ENCODE measurements at regions not wholly inside any gene's neighbourhood (a gene's known extent, or its start where the extent isn't known, plus 50 kb on each side); places are given as distances from the start of the nearest gene placed in this dataset.

DNA sequence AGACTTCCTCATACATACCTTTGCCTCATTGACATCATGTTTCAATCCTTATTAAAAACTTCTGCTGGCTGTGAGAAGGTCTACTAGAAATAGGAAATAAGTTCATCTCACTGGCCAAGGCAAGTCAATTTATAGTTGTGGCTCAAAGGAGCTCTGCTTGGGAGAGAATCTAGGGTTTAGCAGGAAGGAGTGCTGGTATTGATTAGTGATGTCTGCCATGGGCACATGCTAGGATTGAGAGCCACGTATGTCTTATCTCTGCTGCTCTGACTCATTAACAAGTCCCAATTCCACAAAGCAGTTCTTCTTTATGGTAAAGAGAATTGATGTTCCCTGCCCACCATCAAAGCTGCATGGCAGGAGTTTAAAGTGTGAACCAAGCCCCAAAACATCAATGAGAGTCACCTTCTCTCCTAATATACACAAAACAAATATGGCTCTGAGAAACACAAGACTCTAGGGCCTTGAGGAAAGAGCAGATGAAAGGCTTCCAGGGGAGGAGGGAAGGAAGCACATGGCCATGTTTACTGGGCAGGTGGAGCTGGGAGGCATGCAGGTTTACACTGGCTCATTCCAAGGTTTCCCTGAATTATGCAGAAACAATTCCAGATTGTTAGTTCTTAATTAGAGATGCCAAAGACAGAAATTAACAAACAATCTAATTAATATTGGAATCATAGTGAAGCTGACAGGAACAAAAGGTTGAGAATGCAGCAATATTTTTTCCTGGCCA, 931.9 kb upstream of the TMEM132C start:
- no peak for DNase-seq (ENCODE audit: extremely low read depth, low read depth, low spot score)

DNA sequence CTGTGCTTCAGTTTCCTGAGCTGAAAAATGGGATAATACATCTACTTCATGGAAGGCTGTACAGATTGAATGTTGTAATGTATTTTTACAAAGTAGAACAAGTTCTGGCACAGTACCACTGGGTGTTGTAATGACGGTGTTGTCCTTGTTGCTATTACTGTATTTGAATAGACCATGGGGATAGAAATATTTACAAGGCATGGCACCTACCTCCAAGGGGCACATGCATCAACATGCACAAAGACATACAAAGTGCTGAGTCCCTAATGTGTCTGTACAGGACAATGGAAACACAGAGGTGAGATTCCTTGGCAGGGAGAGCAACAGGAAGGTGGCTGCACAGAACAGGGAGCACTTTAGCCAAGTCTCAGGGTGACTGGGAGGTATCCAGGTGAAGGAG, 930.6 kb upstream of the TMEM132C start:
- DNase-seq (ENCODE audit: extremely low read depth, low read depth, low spot score), result no peak

DNA sequence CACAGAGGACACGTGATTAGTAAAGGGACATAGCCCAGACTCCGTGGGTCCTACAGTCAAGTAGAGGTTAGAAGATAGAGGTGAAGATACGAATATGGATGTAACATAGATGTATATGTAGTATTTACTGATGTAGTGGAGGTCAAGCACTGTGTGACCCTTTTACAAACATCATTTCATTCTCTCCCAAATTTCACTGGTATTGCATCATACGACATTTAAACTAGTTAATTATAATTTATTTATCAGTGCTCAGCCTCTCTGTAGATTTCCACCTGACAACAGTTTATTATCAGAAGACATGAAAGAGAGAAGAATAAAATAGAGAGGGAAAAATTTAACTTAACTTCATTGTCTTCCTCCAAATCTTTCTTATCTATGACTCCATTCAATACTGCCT, 927.9 kb upstream of the TMEM132C start:
- no peak for DNase-seq (ENCODE audit: extremely low read depth, low read depth, low spot score)

DNA sequence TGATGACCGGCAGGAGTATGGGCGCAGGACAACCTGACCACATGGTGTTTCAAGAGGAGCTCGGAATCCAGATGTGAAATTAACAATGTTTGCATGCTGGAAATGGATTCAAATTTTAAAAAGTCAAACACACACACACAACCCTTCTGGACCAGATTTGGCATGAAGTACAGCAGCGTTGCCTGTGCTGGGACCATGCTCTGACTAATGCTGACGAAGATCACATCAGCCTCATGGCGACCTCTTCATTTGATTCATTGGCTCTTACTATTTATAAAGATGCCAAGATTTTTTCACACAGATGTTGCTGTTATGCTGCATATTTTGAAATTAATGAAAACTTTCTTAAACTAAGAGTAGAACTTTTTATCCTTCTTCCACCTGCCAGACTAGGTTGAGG, 926.6 kb upstream of the TMEM132C start:
- no peak for DNase-seq (ENCODE audit: extremely low read depth, low read depth, low spot score)

DNA sequence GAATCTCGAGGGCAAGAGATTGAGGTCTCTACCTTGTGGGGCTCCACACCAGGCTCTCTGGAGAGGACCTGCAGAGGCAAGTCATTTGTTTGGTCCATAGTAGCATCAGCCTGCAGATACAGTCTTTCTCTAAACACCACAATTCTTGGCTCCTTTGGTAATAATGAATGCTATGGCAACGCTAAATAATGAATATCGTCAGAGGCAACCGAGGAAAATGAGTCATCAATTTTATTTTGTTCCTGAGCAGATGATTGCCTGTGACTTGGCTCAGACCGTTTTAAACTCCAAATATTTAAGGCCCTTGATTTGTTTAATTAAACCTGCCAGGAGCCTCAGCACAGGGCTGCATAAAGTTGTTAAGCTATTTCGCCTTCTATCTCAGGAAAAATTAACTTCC, 924.1 kb upstream of the TMEM132C start:
- DNase-seq (ENCODE audit: extremely low read depth, low read depth, low spot score), result no peak

DNA sequence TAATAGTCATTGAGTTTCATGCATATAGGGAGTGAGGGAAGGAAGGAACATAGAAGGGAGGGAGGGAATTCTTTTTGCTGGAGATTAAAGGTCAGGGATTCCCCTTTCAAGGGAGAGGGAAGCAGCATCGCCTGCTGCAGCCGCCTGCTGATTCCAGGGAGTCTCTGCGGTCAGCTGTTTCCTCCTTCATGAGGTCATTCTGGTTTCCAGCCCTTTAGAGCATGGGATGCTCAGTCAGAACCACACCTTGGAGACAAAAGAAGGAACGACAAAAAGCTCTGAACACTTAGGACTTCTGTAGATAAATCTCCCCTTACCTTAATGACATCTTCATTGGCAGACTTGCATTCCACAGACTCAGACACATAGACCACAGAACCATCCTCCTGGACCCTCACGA, 923.0 kb upstream of the TMEM132C start:
- DNase-seq (ENCODE audit: extremely low read depth, low read depth, low spot score), result no peak

DNA sequence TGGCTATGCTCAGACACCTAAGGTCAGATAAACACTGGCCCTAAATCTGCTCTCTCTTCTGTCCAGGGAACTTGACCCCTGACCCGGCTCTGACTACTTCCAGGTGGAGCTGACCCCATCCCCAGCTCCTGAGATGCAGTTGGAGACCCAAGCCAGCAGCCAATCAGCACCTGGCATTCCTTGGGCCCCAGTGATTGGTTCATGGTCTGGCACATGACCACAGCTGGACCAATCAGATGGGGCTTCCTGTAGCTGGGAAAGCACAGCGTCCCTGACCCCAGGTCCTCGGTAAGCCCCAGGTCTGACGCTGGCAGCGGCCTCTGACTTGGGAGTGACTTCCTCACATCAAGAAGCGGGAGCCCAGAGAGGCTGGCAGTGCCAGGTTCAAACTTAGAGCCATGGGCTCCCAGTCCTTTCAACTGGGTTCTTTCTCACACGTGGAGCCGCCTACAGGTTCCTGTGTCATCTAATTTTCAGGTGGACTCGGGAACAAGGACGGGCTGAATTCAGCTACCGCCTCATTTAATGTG, 915.4 kb upstream of the TMEM132C start:
- DNase-seq (ENCODE audit: extremely low read depth, low read depth, low spot score), result no peak

DNA sequence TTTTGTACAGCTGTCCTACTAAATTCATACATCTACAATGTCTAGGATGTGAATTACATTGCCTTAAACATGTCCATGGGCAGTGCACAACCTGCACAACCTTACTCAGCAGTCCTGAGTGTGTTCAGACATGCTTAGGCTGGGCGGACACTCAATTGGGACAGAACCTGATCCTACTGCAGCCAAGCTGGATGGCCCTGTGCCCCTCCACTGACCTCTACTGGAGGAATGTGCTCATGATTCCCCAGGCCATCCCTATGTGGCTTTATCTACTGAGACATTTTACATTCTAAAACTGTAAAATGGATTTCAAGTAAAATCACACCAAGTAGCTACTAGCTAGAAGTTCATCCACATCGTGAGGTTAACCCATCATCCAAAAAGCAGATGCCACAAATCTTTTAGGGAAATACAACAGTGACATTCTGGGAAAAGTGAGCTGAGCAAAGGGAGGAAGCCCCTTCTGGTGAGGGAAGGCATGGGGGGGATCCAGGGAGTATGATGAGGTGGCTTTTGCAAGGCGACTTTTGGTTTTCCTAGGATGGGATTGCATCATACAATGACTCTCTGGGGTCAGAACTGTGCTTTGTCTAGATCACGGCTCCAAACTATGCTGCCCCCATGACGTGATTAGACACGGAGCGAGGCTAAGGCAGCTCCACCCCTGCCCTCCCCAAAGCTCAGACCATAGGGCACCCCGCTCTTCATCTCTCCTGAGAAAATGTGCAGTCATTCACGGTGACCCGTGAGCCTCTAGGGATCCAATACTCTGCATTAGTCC, 911.7 kb upstream of the TMEM132C start:
- no peak for DNase-seq (ENCODE audit: extremely low read depth, low read depth, low spot score)

DNA sequence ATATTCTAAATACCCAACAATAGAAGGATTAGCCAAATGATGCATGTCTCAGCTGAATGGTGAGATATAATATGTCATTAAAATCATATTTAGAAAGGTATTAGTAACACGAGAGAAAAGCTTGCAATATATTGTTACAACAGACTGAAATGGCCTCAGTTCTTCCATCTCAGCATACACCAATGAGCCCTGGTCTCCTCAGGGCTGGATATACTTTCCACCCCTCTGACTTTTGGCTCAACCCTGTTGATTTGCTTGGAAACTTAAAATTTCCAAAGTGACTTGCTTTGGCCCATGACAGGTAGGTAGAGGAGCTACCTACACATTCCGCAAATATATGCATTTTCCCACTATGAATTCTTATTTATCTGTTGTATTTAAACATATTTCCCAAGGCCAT, 908.1 kb upstream of the TMEM132C start:
- DNase-seq (ENCODE audit: extremely low read depth, low read depth, low spot score), result no peak

DNA sequence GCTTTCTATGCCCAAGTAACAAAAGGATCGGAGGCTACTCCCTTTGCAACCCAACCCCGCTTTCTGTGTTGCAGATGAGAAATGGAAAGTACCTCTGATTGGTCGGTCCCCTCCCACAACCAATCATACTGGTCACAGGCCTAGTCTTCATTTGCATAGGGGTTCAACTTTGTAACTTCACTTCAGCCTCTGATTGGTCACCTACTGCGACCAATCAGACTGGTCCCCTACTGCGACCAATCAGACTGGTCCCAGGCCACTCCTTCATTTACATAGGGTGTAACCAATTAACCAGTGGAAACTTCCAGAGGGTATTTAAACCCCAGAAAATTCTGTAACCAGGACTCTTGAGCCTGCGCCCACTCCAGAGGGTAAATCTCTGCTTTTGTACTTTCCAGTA, 906.4 kb upstream of the TMEM132C start:
- DNase-seq (ENCODE audit: extremely low read depth, low read depth, low spot score), result no peak

DNA sequence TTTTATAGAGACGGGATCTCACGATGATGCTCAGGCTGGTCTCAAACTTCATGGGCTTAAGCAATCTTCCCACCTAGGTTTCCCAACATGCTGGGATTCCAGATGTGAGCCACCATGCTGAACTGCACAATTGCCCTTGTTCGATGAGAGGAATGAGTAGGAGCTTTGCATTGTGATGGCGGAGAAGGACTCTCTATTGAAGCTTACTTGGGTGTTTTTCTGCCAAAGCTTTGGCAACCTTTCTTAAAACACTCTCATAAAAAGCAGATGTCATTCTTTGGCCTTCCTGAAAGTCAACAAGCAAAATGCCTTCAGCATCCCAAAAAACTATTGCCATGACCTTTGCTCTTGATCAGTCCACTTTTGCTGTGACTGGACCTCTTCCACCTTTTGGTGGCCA, 904.8 kb upstream of the TMEM132C start:
- no peak for DNase-seq (ENCODE audit: extremely low read depth, low read depth, low spot score)

DNA sequence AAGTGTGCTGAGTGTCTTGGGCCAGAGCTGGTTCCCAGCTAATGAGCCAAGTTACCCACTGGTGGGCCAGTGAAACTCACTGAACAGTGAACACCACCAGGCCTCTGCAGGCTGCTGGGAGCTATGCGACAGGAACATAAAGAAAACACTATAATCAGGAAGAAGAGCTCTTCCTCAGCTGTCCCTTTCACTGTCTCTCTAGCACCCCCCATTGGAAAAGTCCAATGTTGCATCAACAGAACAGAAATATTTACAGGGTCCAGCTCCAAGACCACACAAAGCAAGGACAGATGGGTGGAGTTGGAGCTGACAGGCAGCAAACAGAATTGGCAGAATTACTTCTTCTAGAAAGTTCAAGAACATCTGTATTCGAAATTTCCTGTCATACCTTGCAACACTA, 903.6 kb upstream of the TMEM132C start:
- no peak for DNase-seq (ENCODE audit: extremely low read depth, low read depth, low spot score)

DNA sequence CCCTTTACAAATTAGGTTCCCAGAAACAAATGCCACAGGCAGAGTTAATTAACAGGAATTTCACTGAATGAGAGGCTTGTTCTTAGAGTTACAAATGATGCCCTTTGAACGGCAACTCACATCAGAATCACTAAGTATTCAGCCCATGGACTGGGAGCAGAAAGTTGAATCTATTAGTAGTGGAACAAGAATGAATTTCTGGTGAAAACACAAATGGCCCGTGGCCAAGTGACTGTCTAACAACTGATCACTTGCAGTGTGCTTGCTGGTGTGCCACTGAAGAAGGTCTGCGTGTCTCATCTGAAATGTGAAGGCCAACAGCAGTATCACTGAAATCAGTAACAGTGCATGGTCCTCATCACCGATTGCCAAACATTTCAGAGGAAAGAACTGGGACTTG, 893.4 kb upstream of the TMEM132C start:
- DNase-seq (ENCODE audit: extremely low read depth, low read depth, low spot score), result no peak

DNA sequence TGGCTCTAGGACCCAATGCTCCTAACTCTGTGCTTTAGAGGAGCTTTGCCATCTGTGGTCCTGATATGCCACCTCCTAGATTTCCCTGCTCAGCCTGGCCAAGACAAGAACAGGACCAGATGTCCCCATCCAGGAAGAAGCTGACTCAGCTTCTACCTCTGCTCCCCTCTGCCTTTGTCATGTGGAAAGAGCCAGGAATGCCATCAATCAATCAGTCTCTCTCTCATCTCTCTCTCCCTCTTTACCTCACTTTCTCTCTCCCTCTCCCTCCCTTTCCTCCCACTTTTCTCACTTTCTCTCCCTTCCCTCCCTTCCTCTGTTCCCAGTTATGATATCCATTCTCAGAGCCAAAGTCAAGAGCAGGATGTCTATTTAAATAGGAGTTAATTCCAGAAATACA, 892.5 kb upstream of the TMEM132C start:
- no peak for DNase-seq (ENCODE audit: extremely low read depth, low read depth, low spot score)

DNA sequence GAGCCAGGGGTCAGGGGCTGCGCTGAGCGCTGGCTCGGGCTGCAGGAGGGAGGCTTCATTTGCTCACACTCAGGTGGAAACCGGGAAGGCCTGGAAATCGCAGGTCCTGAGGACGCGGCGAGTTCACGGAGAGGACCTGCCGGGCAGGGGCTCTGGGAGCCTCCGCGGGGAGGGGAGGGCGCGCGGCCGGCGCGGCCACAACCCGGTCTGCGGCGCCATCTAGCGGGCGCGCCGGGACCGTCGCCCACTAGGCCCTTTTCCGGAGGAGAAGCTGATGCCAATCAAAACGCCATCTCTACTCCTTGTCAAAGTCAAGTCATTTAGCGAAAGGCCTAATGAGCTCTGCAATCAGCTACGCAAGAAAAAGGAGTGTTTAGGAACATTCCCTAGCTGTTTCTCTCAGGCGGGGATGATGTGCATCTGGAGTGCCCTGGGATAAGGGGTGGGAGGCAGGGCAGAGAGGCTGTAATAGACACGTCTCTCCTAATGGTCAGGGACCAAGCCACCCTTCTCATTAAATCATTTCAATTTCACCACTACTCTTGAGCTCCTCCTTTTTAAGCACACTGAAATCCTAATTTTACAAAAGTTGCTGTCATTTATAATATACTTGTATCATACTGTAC, 885.8 kb upstream of the TMEM132C start:
- DNase-seq (ENCODE audit: extremely low read depth, low read depth, low spot score), result no peak

DNA sequence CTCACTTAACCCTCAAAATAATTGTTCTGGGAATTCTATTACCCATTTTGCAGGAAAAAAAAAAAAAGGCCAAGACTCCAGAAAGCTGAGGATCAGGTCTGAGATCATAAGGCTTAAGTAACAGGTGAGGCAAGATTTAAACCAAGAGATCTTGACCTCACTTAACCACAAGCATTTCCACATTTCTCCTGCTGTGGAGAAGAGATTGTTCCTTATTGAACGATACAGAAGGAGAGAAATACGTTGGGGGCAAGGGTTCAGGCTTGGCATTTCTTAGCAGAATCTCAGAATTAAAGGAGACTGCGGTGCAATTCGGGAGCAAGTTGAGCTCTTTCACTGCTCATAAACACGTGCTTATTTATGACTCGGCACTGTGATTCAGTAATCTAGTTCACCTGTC, 885.3 kb upstream of the TMEM132C start:
- no peak for DNase-seq (ENCODE audit: extremely low read depth, low read depth, low spot score)

DNA sequence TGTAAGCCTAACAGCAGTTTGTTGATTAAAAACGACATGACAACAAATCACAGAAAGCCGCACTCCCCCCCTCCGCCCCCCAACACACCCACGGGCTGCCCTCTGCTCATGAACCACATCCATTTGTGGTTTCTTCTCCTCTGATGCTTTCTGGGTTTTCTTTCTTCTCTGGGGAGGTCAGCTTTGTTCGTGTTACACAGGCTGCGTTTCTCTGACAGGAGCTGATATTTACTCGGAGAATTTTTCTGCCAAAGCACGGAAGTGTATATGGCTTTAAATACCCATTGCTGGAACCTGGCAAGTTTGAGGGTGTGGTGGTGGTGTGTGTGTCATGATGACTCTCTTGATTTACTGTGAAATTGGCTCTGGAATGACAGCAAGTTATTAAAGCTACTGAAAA, 883.7 kb upstream of the TMEM132C start:
- no peak for DNase-seq (ENCODE audit: extremely low read depth, low read depth, low spot score)

DNA sequence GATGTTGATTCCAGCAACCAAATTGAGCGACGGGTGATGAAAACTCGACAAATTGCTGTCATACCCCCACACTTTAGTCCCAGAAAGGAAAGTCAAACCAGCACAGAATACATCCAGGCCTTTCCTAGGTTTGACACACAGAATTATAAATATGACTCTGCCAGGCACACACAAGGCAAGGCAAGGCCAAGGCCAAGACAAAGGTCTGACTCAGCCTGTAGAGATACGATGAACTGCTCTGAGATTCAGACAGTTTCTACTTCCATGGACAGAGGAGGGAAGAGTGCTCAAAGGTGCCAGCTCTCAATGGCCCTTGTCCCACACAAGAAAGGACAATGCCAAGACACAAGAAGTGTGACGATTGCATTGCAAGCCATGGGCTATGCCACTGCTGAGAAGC, 880.2 kb upstream of the TMEM132C start:
- no peak for DNase-seq (ENCODE audit: extremely low read depth, low read depth, low spot score)

DNA sequence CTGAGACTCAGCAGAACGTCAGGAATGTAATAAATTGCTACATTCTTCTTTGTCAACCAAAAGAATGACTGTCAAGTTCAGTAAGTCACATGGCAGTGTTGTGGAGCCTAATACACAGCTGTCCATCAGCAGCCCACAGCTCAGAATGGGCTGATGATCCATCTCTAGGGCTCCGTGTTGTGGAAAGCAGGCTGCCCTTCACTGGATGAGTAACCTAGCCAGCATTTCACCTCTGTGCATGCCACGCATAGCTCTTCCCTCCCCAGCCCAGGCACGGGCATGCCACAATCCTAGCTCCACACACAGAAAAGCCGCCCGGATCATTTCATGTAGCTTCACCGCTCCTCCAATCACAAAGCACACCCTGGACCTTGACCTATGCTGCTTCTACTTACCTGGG, 878.0 kb upstream of the TMEM132C start:
- no peak for DNase-seq (ENCODE audit: extremely low read depth, low read depth, low spot score)

DNA sequence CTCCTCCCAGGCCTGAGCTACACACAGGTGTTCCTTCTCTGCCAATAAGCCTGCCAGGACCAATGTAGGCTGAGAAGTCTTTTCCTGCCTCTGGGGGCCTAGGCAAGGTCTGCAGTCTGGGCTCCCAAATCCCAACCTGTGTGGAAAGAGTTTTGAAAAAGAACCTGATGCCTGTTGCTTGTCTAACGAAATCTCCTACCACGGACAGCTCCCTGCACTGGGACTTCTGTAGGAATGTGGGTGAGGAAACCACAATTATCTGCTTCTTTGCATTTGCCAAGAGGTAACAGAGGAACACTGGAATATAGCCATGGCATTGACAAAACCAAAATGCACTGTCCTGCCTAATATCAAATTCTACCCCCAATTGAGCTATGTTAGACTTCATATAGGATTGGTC, 877.0 kb upstream of the TMEM132C start:
- DNase-seq (ENCODE audit: extremely low read depth, low read depth, low spot score), result no peak

DNA sequence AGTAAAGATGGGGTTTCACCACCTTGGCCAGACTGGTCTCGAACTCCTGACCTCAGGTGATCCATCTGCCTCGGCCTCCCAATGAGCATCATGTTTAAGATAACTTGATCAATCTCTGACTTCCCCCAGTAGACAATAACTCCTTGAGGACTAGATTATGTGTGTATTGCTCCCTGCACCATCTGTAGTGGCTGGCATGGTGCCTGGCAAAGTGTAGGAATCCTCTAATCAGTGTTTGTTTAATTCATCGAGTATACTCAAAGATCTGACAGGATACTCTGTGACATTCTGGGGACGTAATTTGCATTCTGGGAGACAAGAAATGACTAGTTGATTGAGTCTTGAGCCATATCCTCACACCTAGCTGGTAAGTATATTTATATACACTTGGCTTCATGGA, 873.5 kb upstream of the TMEM132C start:
- DNase-seq (ENCODE audit: extremely low read depth, low read depth, low spot score), result no peak

DNA sequence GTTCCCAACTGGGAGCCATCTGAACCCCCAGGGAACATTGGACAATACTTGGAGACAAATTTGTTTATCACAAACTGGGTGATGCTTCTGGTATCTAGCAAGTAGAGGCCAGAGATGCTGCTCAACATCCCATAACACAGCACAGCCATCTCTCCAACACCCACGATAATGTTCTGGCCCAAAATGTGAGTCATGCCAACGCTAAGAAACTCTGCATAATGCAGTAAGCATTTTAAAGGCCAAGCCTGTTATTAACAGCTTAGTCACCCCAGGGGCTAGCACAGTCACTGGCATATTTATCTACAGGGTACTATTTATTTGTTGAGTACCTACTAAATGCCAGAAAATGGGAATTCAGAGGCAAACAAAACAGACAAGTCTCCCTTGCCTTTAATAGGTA, 873.1 kb upstream of the TMEM132C start:
- no peak for DNase-seq (ENCODE audit: extremely low read depth, low read depth, low spot score)

All from glomerular endothelial cell (primary cell).